SK-N-SH treated with all-trans-retinoic acid at 6 μM for 48 hours (cell line): ENCODE measurements at regions not wholly inside any gene's neighbourhood (a gene's known extent, or its start where the extent isn't known, plus 50 kb on each side); places are given as distances from the start of the nearest gene placed in this dataset.

ENCODE experiments used
- ATAC-seq: fragments of 200-7000 bp; cut with Tn5 transposase; 3 replicates; pipeline ENCODE4 v1.9.1; 2020; ENCODE audit warnings: mild to moderate bottlenecking, moderate library complexity
- ARNTL ChIP-seq: fragments of 450-650 bp; formaldehyde crosslinking; IDR thresholded peaks from 2 replicates; pipeline ENCODE4 v1.5.0; 2020; ENCODE audit warnings: low read depth, mild to moderate bottlenecking, moderate library complexity, borderline replicate concordance
- BACH2 ChIP-seq: fragments of 250-450 bp; sonication (Bioruptor Pico); IDR thresholded peaks from 2 replicates; pipeline ENCODE4 v1.9.0; 2021; ENCODE audit warnings: mild to moderate bottlenecking, borderline replicate concordance
- CSDC2 ChIP-seq: fragments of 250-450 bp; sonication (Bioruptor Pico); IDR thresholded peaks from 2 replicates; pipeline ENCODE4 v1.5.0; 2020; ENCODE audit warnings: mild to moderate bottlenecking, moderate library complexity
- CSRNP3 ChIP-seq: fragments of 250-450 bp; sonication (Bioruptor Pico); IDR thresholded peaks from 2 replicates; pipeline ENCODE4 v1.5.1; 2021; ENCODE audit warnings: mild to moderate bottlenecking, moderate library complexity
- ESRRG ChIP-seq: fragments of 250-450 bp; sonication (Bioruptor Pico); IDR thresholded peaks from 2 replicates; pipeline ENCODE4 v1.6.1; 2021; ENCODE audit warnings: mild to moderate bottlenecking
- GLIS3 ChIP-seq: fragments of 250-450 bp; sonication (Bioruptor Pico); IDR thresholded peaks from 2 replicates; pipeline ENCODE4 v1.5.0; 2020; ENCODE audit warnings: mild to moderate bottlenecking, moderate library complexity
- ISL1 ChIP-seq: fragments of 250-450 bp; sonication (Bioruptor Pico); IDR thresholded peaks from 2 replicates; pipeline ENCODE4 v2.1.2; 2022; ENCODE audit warnings: mild to moderate bottlenecking, moderate library complexity
- OSR1 ChIP-seq: fragments of 250-450 bp; sonication (Bioruptor Pico); IDR thresholded peaks from 2 replicates; pipeline ENCODE4 v1.8.0; 2022; ENCODE audit warnings: moderate library complexity, mild to moderate bottlenecking, inconsistent platforms
- PATZ1 ChIP-seq: fragments of 250-450 bp; sonication (Bioruptor Pico); IDR thresholded peaks from 2 replicates; pipeline ENCODE4 v1.8.0; 2020; ENCODE audit warnings: mild to moderate bottlenecking, moderate library complexity, borderline replicate concordance
- PPARA ChIP-seq: fragments of 250-450 bp; sonication (Bioruptor Pico); IDR thresholded peaks from 2 replicates; pipeline ENCODE4 v1.5.0; 2020; ENCODE audit warnings: mild to moderate bottlenecking, borderline replicate concordance
- RARB ChIP-seq: fragments of 250-450 bp; sonication (Bioruptor Pico); IDR thresholded peaks from 2 replicates; pipeline ENCODE4 v1.8.0; 2021; ENCODE audit warnings: mild to moderate bottlenecking, moderate library complexity
- TOX ChIP-seq: fragments of 250-450 bp; sonication (Bioruptor Pico); IDR thresholded peaks from 2 replicates; pipeline ENCODE4 v1.8.0; 2021; ENCODE audit warnings: mild to moderate bottlenecking, moderate library complexity, borderline replicate concordance
- ZC3H10 ChIP-seq: fragments of 250-450 bp; sonication (Bioruptor Pico); IDR thresholded peaks from 2 replicates; pipeline ENCODE4 v1.5.1; 2021; ENCODE audit warnings: mild to moderate bottlenecking, moderate library complexity
- ZFP3 ChIP-seq: fragments of 250-450 bp; sonication (Bioruptor Pico); IDR thresholded peaks from 2 replicates; pipeline ENCODE4 v1.5.0; 2020; ENCODE audit warnings: mild to moderate bottlenecking, moderate library complexity
- ZFP30 ChIP-seq: fragments of 450-650 bp; formaldehyde crosslinking; IDR thresholded peaks from 2 replicates; pipeline ENCODE4 v1.5.0; 2022; ENCODE audit warnings: mild to moderate bottlenecking, moderate library complexity
- ZNF565 ChIP-seq: fragments of 450-650 bp; formaldehyde crosslinking; conservative IDR thresholded peaks from 2 replicates; pipeline ENCODE4 v1.5.0; 2020; ENCODE audit warnings: low read depth, mild to moderate bottlenecking, moderate library complexity
- ZNF70 ChIP-seq: fragments of 450-650 bp; formaldehyde crosslinking; IDR thresholded peaks from 2 replicates; pipeline ENCODE4 v1.5.0; 2020; ENCODE audit warnings: mild to moderate bottlenecking, moderate library complexity
- ZNF8 ChIP-seq: fragments of 450-650 bp; formaldehyde crosslinking; IDR thresholded peaks from 2 replicates; pipeline ENCODE4 v1.5.0; 2020; ENCODE audit warnings: mild to moderate bottlenecking, moderate library complexity
- TF ChIP-seq, protein P1 (sequence below): fragments of 250-450 bp; sonication (Bioruptor Pico); IDR thresholded peaks from 2 replicates; pipeline ENCODE4 v1.5.0; 2020; ENCODE audit warnings: mild to moderate bottlenecking, moderate library complexity
- TF ChIP-seq, protein P2 (sequence below): fragments of 250-450 bp; sonication (Bioruptor Pico); IDR thresholded peaks from 2 replicates; pipeline ENCODE4 v1.5.1; 2020; ENCODE audit warnings: low read depth, mild to moderate bottlenecking, moderate library complexity

GRCh38 chr2:221064880-221065279 lies 507.2 kb downstream of the EPHA4 start:
- no peak for ATAC-seq
- TF ChIP-seq ESRRG: no peak
- no peak for TF ChIP-seq ISL1
- no peak for TF ChIP-seq TOX (CRISPR knock-in tag)
- TF ChIP-seq BACH2: no peak
- TF ChIP-seq, protein P1, sequence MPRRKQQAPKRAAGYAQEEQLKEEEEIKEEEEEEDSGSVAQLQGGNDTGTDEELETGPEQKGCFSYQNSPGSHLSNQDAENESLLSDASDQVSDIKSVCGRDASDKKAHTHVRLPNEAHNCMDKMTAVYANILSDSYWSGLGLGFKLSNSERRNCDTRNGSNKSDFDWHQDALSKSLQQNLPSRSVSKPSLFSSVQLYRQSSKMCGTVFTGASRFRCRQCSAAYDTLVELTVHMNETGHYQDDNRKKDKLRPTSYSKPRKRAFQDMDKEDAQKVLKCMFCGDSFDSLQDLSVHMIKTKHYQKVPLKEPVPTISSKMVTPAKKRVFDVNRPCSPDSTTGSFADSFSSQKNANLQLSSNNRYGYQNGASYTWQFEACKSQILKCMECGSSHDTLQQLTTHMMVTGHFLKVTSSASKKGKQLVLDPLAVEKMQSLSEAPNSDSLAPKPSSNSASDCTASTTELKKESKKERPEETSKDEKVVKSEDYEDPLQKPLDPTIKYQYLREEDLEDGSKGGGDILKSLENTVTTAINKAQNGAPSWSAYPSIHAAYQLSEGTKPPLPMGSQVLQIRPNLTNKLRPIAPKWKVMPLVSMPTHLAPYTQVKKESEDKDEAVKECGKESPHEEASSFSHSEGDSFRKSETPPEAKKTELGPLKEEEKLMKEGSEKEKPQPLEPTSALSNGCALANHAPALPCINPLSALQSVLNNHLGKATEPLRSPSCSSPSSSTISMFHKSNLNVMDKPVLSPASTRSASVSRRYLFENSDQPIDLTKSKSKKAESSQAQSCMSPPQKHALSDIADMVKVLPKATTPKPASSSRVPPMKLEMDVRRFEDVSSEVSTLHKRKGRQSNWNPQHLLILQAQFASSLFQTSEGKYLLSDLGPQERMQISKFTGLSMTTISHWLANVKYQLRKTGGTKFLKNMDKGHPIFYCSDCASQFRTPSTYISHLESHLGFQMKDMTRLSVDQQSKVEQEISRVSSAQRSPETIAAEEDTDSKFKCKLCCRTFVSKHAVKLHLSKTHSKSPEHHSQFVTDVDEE (CRISPR knock-in tag): no peak
- TF ChIP-seq ZFP30 (CRISPR knock-in tag): no peak
- TF ChIP-seq OSR1 (CRISPR knock-in tag): no peak
- no peak for TF ChIP-seq ZNF565 (CRISPR knock-in tag)
- no peak for TF ChIP-seq CSDC2 (CRISPR knock-in tag)
- no peak for TF ChIP-seq ZNF70 (CRISPR knock-in tag)
- no peak for TF ChIP-seq CSRNP3 (CRISPR knock-in tag)
- TF ChIP-seq ARNTL (CRISPR knock-in tag): no peak

GRCh38 chr2:221068123-221068522 lies 504.0 kb downstream of the EPHA4 start:
- ATAC-seq: no peak
- TF ChIP-seq TOX (CRISPR knock-in tag) (no peak), ARNTL (CRISPR knock-in tag) (no peak), RARB (CRISPR knock-in tag) (no peak), GLIS3 (CRISPR knock-in tag) (no peak), OSR1 (CRISPR knock-in tag) (no peak), CSRNP3 (CRISPR knock-in tag) (no peak)
- TF ChIP-seq, protein P2, sequence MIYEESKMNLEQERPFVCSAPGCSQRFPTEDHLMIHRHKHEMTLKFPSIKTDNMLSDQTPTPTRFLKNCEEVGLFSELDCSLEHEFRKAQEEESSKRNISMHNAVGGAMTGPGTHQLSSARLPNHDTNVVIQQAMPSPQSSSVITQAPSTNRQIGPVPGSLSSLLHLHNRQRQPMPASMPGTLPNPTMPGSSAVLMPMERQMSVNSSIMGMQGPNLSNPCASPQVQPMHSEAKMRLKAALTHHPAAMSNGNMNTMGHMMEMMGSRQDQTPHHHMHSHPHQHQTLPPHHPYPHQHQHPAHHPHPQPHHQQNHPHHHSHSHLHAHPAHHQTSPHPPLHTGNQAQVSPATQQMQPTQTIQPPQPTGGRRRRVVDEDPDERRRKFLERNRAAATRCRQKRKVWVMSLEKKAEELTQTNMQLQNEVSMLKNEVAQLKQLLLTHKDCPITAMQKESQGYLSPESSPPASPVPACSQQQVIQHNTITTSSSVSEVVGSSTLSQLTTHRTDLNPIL (CRISPR knock-in tag): no peak

DNA sequence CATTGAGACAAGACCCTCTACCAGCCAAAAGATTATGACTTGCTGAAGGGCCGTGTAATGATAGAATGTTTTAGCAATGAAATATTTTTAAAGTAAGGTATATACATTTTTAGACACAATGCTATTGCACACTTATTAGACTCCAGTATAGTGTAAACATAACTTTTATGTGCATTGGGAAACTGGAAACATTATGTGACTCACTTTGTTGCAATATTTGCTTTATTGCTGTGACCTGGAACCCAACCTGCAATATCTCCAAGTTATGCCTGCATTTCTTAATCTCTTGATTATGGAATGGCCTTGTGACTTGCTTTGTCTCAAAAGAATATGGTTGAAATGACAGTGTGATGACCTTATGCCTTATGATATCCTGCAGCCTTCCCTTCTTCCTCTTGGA lies 502.0 kb downstream of the EPHA4 start:
- TF ChIP-seq, protein P2 (CRISPR knock-in tag): no peak
- TF ChIP-seq ISL1 (no peak), ZC3H10 (CRISPR knock-in tag) (no peak), ARNTL (CRISPR knock-in tag) (no peak), ZFP3 (CRISPR knock-in tag) (no peak)
- ATAC-seq: no peak

DNA sequence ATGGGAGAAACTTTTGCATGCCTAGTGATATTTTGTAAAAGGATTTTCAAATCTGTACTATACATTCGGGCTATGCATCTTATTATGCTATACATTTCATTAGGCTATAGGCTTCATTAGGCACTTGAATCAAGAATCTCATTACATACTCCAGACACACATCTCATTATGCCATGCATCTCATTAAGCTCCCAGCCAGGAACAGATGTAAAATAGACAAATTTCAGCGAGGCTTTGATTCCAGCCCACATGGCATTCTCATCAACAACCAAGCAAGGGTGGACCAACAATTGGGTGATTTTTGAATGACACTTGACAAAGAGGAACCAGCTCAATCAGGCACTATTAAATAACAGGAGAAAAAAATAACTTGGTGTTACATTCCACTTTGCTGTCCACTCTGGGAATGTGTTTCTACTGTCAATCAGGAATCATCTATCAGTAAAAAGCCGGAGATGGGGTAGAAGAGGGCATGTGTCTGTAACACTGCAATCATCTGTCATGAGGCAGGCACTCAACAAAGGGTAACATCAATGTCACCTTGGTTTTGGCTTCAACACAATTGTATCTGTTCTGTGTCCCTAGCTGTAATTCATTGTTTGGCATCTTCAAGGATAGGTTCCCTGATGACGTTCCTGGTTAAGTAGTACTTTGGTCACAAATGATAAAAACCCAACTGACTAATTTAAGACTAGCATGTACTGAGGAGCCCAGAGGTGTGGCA lies 498.6 kb downstream of the EPHA4 start:
- no peak for ATAC-seq
- TF ChIP-seq ZFP3 (CRISPR knock-in tag): no peak
- TF ChIP-seq PPARA: no peak
- TF ChIP-seq PATZ1 (CRISPR knock-in tag): no peak
- no peak for TF ChIP-seq ZNF565 (CRISPR knock-in tag)
- TF ChIP-seq ZC3H10 (CRISPR knock-in tag): no peak
- no peak for TF ChIP-seq ZNF8
- no peak for TF ChIP-seq ZNF70 (CRISPR knock-in tag)
- TF ChIP-seq CSRNP3 (CRISPR knock-in tag): no peak
- no peak for TF ChIP-seq RARB (CRISPR knock-in tag)
